ENCODE measurements at regions not wholly inside any gene's neighbourhood (a gene's known extent, or its start where the extent isn't known, plus 50 kb on each side); places are given as distances from the start of the nearest gene placed in this dataset.

DNA sequence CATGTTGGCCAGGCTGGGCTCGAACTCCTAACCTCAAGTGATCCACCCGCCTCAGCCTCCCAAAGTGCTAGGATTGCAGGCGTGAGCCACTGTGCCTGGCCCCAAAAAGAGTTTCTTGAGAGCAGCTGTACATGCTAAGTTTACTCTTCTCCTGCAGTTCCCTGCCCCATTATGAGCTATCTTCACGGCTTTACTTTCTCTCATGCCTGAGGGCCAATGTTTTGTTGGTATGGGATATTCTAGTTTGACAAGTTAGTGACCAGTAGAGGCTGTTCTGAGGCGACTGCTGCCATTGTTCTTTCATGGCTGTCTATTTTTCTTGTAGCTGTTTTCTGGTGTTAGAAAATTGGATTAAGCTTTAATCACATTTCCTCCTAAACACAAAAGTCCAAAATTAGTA lies 78.0 kb upstream of the STX18 start:
- TF ChIP-seq, protein P1, sequence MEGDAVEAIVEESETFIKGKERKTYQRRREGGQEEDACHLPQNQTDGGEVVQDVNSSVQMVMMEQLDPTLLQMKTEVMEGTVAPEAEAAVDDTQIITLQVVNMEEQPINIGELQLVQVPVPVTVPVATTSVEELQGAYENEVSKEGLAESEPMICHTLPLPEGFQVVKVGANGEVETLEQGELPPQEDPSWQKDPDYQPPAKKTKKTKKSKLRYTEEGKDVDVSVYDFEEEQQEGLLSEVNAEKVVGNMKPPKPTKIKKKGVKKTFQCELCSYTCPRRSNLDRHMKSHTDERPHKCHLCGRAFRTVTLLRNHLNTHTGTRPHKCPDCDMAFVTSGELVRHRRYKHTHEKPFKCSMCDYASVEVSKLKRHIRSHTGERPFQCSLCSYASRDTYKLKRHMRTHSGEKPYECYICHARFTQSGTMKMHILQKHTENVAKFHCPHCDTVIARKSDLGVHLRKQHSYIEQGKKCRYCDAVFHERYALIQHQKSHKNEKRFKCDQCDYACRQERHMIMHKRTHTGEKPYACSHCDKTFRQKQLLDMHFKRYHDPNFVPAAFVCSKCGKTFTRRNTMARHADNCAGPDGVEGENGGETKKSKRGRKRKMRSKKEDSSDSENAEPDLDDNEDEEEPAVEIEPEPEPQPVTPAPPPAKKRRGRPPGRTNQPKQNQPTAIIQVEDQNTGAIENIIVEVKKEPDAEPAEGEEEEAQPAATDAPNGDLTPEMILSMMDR (optimal IDR thresholded peaks at IDR 0.05 in 1 of 3, IDR thresholded peaks at IDR 0.05 in 1 of 3, conservative IDR thresholded peaks at IDR 0.05 in 1 of 3; ENCODE audit: extremely low read depth in 1 of 3, insufficient read depth in 2 of 3, low read length in 3 of 3) = no peak
- no peak for TF ChIP-seq EZH2 (IDR thresholded peaks at IDR 0.05; ENCODE audit: low read length)
